ENCODE measurements at regions not wholly inside any gene's neighbourhood (a gene's known extent, or its start where the extent isn't known, plus 50 kb on each side); places are given as distances from the start of the nearest gene placed in this dataset.

- no peak for TF ChIP-seq CTCF (IDR thresholded peaks at IDR 0.05; ENCODE audit: low read depth, low read length)
- no peak for DNase-seq
- no peak overlapping the region for H3K27ac ChIP-seq
- H3K4me3 ChIP-seq (ENCODE audit: low read depth, low read length), result no peak overlapping the region
- no peaks in the 10 kb centered on the region for H3K36me3 ChIP-seq
- no peaks in the 10 kb centered on the region for H3K27me3 ChIP-seq (ENCODE audit: insufficient read depth, low read depth, severe bottlenecking)
- H3K9me3 ChIP-seq (ENCODE audit: severe bottlenecking), result no peaks in the 10 kb centered on the region
Measured at GRCh38 chr6:135693811-135694370, 157.6 kb upstream of the PDE7B start.

GRCh38 chr6:135699705-135700104 lies 151.8 kb upstream of the PDE7B start:
- no peak for DNase-seq

GRCh38 chr6:135701426-135701825 lies 150.1 kb upstream of the PDE7B start:
- TF ChIP-seq CTCF (IDR thresholded peaks at IDR 0.05; ENCODE audit: low read depth, low read length), result no peak
- no peak overlapping the region for H3K4me3 ChIP-seq (ENCODE audit: low read depth, low read length)
- no peak overlapping the region for H3K27ac ChIP-seq
- DNase-seq, result no peak
- H3K27me3 ChIP-seq (ENCODE audit: insufficient read depth, low read depth, severe bottlenecking), result no peaks in the 10 kb centered on the region
- no peaks in the 10 kb centered on the region for H3K36me3 ChIP-seq
- no peaks in the 10 kb centered on the region for H3K9me3 ChIP-seq (ENCODE audit: severe bottlenecking)

More at GRCh38 chr6:135699705-135700104, 151.8 kb upstream of the PDE7B start:
- Histone ChIP-seq H3K27ac (no peak overlapping the region), H3K9me3 (ENCODE audit: severe bottlenecking) (no peaks in the 10 kb centered on the region), H3K27me3 (ENCODE audit: insufficient read depth, low read depth, severe bottlenecking) (no peaks in the 10 kb centered on the region), H3K36me3 (no peaks in the 10 kb centered on the region), H3K4me3 (ENCODE audit: low read depth, low read length) (no peak overlapping the region)
- no peak for TF ChIP-seq CTCF (IDR thresholded peaks at IDR 0.05; ENCODE audit: low read depth, low read length)

GRCh38 chr6:135703007-135703406 lies 148.5 kb upstream of the PDE7B start:
- no peaks in the 10 kb centered on the region for H3K9me3 ChIP-seq (ENCODE audit: severe bottlenecking)
- DNase-seq, result no peak
- no peak overlapping the region for H3K27ac ChIP-seq
- no peak for TF ChIP-seq CTCF (IDR thresholded peaks at IDR 0.05; ENCODE audit: low read depth, low read length)
- H3K36me3 ChIP-seq, result no peaks in the 10 kb centered on the region
- H3K4me3 ChIP-seq (ENCODE audit: low read depth, low read length), result no peak overlapping the region
- no peaks in the 10 kb centered on the region for H3K27me3 ChIP-seq (ENCODE audit: insufficient read depth, low read depth, severe bottlenecking)

- no peak overlapping the region for H3K27ac ChIP-seq
- H3K4me3 ChIP-seq (ENCODE audit: low read depth, low read length), result no peak overlapping the region
- no peaks in the 10 kb centered on the region for H3K27me3 ChIP-seq (ENCODE audit: insufficient read depth, low read depth, severe bottlenecking)
- no peak for DNase-seq
- no peaks in the 10 kb centered on the region for H3K36me3 ChIP-seq
- TF ChIP-seq CTCF (IDR thresholded peaks at IDR 0.05; ENCODE audit: low read depth, low read length), result no peak
- no peaks in the 10 kb centered on the region for H3K9me3 ChIP-seq (ENCODE audit: severe bottlenecking)
Measured at GRCh38 chr6:135703621-135704020, 147.9 kb upstream of the PDE7B start.

GRCh38 chr6:135707426-135707825 lies 144.1 kb upstream of the PDE7B start:
- H3K36me3 ChIP-seq, result no peaks in the 10 kb centered on the region
- no peak for TF ChIP-seq CTCF (IDR thresholded peaks at IDR 0.05; ENCODE audit: low read depth, low read length)
- no peaks in the 10 kb centered on the region for H3K9me3 ChIP-seq (ENCODE audit: severe bottlenecking)
- H3K27ac ChIP-seq, result no peak overlapping the region
- H3K4me3 ChIP-seq (ENCODE audit: low read depth, low read length), result no peak overlapping the region
- no peak for DNase-seq
- H3K27me3 ChIP-seq (ENCODE audit: insufficient read depth, low read depth, severe bottlenecking), result no peaks in the 10 kb centered on the region

All from WERI-Rb-1 (cell line).